Upper lobe of left lung (tissue), 4 donors: ENCODE measurements at regions not wholly inside any gene's neighbourhood (a gene's known extent, or its start where the extent isn't known, plus 50 kb on each side); places are given as distances from the start of the nearest gene placed in this dataset.
"Not testable (repeated sequence)": the region's sequence is repeated elsewhere in the genome, so short reads cannot be mapped to it uniquely, and the experiment has no call there.

Experiments
- CTCF ChIP-seq, 6 experiments: fragments of 450-650 bp in 4 of 6; fragments of 200-600 bp in 2 of 6; sonication (generic) in 2 of 6; IDR thresholded peaks; one replicate each; pipeline ENCODE4 v1.5.1; 2016 to 2019; ENCODE audit warnings: antibody characterized with exemption in 6 of 6
- EP300 ChIP-seq, 4 donors: sonication (generic); formaldehyde crosslinking; IDR thresholded peaks; one replicate each; pipeline ENCODE4 v1.5.1; 2017; ENCODE audit warnings: antibody characterized with exemption in 4 of 4, control low read depth in 2 of 4
- POLR2A ChIP-seq, 4 donors: fragments of 450-650 bp; IDR thresholded peaks; one replicate each; pipeline ENCODE4 v1.5.1; 2016 to 2017; ENCODE audit warnings: antibody characterized with exemption in 4 of 4, mild to moderate bottlenecking in 2 of 4
- POLR2AphosphoS5 ChIP-seq, 2 donors: sonication (generic); formaldehyde crosslinking; IDR thresholded peaks; one replicate each; pipeline ENCODE4 v1.5.1; 2017; ENCODE audit warnings: antibody characterized with exemption in 2 of 2

- TF ChIP-seq CTCF, POLR2A, POLR2AphosphoS5, EP300 (IDR thresholded peaks at IDR 0.05): not testable (repeated sequence)
Observed at GRCh38 chr10:38267555-38267954, 173.4 kb downstream of the ZNF37A start.
